ENCODE measurements at regions not wholly inside any gene's neighbourhood (a gene's known extent, or its start where the extent isn't known, plus 50 kb on each side); places are given as distances from the start of the nearest gene placed in this dataset.

DNA sequence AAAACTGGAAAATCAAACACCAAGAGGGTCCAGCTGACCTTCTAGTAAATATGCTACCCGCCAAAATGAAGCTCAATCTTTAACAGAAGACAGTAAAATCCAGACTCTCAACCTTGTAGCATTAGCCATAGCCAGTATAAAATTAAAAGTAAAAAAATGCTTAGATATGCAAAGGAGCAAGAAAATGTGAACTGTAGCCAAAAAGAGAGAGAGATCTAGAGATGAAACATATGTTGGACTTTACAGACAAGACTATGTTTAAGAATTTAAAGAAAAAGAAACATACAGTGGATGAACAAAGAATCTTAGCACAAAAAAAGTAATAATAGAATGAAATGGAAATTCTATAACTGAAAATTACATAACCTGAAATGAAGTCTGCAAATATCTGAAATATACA lies 344.5 kb downstream of the LRATD1 start:
- no peak for DNase-seq (ENCODE audit: low read depth in 1 of 2, low spot score in 1 of 2)
- TF ChIP-seq GABPA (IDR thresholded peaks at IDR 0.05; ENCODE audit: low read depth) (no peak), POLR2AphosphoS5 (IDR thresholded peaks at IDR 0.05; ENCODE audit: low read depth) (no peak)
- TF ChIP-seq, protein P1, sequence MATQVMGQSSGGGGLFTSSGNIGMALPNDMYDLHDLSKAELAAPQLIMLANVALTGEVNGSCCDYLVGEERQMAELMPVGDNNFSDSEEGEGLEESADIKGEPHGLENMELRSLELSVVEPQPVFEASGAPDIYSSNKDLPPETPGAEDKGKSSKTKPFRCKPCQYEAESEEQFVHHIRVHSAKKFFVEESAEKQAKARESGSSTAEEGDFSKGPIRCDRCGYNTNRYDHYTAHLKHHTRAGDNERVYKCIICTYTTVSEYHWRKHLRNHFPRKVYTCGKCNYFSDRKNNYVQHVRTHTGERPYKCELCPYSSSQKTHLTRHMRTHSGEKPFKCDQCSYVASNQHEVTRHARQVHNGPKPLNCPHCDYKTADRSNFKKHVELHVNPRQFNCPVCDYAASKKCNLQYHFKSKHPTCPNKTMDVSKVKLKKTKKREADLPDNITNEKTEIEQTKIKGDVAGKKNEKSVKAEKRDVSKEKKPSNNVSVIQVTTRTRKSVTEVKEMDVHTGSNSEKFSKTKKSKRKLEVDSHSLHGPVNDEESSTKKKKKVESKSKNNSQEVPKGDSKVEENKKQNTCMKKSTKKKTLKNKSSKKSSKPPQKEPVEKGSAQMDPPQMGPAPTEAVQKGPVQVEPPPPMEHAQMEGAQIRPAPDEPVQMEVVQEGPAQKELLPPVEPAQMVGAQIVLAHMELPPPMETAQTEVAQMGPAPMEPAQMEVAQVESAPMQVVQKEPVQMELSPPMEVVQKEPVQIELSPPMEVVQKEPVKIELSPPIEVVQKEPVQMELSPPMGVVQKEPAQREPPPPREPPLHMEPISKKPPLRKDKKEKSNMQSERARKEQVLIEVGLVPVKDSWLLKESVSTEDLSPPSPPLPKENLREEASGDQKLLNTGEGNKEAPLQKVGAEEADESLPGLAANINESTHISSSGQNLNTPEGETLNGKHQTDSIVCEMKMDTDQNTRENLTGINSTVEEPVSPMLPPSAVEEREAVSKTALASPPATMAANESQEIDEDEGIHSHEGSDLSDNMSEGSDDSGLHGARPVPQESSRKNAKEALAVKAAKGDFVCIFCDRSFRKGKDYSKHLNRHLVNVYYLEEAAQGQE (IDR thresholded peaks at IDR 0.05; ENCODE audit: insufficient replicate concordance, low read depth) = no peak
- TF ChIP-seq, protein P2, sequence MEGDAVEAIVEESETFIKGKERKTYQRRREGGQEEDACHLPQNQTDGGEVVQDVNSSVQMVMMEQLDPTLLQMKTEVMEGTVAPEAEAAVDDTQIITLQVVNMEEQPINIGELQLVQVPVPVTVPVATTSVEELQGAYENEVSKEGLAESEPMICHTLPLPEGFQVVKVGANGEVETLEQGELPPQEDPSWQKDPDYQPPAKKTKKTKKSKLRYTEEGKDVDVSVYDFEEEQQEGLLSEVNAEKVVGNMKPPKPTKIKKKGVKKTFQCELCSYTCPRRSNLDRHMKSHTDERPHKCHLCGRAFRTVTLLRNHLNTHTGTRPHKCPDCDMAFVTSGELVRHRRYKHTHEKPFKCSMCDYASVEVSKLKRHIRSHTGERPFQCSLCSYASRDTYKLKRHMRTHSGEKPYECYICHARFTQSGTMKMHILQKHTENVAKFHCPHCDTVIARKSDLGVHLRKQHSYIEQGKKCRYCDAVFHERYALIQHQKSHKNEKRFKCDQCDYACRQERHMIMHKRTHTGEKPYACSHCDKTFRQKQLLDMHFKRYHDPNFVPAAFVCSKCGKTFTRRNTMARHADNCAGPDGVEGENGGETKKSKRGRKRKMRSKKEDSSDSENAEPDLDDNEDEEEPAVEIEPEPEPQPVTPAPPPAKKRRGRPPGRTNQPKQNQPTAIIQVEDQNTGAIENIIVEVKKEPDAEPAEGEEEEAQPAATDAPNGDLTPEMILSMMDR (IDR thresholded peaks at IDR 0.05; ENCODE audit: insufficient read depth, low read length) = no peak
- H3K27ac ChIP-seq (replicated peaks) = no peak overlapping the region

DNA sequence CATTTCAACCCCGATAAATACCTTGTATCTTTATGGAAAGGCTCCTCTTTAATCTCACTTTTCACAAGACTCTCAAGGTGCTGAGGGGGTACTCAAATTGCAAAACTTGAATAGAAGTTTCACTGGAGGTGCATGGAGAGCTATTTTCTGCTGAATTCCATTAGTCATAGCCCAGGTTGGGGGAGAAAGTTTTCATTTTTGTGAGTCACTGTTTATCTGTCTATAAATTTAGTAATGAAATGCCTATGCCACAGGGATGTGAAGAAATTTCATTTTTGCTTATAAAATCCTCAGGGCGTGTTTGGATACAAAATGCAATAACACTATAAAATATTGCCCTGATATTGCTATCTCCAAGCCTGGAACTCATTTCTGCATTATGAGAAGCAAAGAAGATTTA lies 346.3 kb downstream of the LRATD1 start:
- no peak overlapping the region for H3K27ac ChIP-seq (replicated peaks)
- DNase-seq (ENCODE audit: low read depth in 1 of 2, low spot score in 1 of 2) = no peak
- peaks cover 4% of the 10 kb centered on the region for H3K27me3 ChIP-seq (ENCODE audit: insufficient read depth, poor library complexity, severe bottlenecking)
- H3K4me3 ChIP-seq (replicated peaks; ENCODE audit: insufficient read depth, low read length) = no peak overlapping the region
- TF ChIP-seq GABPA (IDR thresholded peaks at IDR 0.05; ENCODE audit: low read depth) (no peak), SPI1 (IDR thresholded peaks at IDR 0.05; ENCODE audit: borderline replicate concordance, low read depth) (no peak), POLR2AphosphoS5 (IDR thresholded peaks at IDR 0.05; ENCODE audit: low read depth) (no peak)
- TF ChIP-seq, protein P1 (IDR thresholded peaks at IDR 0.05; ENCODE audit: insufficient replicate concordance, low read depth) = no peak
- TF ChIP-seq, protein P2 (IDR thresholded peaks at IDR 0.05; ENCODE audit: insufficient read depth, low read length) = no peak

More for the DNA sequence above, 344.5 kb downstream of the LRATD1 start:
- Histone ChIP-seq H3K4me3 (replicated peaks; ENCODE audit: insufficient read depth, low read length) (no peak overlapping the region), H3K27me3 (ENCODE audit: insufficient read depth, poor library complexity, severe bottlenecking) (peaks cover 4% of the 10 kb centered on the region)

DNA sequence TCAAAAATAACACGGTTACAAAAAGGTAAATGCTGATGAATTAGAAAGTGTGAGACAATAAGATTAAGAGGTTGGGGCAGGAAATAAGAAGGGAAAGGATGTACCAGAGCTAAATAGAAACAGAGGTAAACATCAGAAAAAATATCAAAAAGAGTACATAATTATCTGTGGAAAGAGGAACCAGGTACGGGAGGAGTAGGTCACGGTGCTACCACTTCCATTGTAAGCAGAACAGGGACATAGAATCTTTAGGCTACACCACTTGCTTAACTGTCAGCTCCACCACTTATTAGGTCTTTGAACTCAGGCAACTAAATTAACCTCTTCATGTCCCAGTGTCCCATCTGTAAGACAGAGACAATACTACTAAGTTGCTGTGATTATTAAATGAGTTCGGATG lies 350.3 kb downstream of the LRATD1 start:
- Histone ChIP-seq H3K4me3 (replicated peaks; ENCODE audit: insufficient read depth, low read length) (no peak overlapping the region), H3K27me3 (ENCODE audit: insufficient read depth, poor library complexity, severe bottlenecking) (peaks cover 4% of the 10 kb centered on the region), H3K27ac (replicated peaks) (no peak overlapping the region)
- TF ChIP-seq, protein P2 (IDR thresholded peaks at IDR 0.05; ENCODE audit: insufficient read depth, low read length) = no peak
- TF ChIP-seq POLR2AphosphoS5 (IDR thresholded peaks at IDR 0.05; ENCODE audit: low read depth) (no peak), SPI1 (IDR thresholded peaks at IDR 0.05; ENCODE audit: borderline replicate concordance, low read depth) (no peak; the same call in 1 of the 2 replicates), GABPA (IDR thresholded peaks at IDR 0.05; ENCODE audit: low read depth) (no peak)
- TF ChIP-seq, protein P1 (IDR thresholded peaks at IDR 0.05; ENCODE audit: insufficient replicate concordance, low read depth) = no peak
- DNase-seq (ENCODE audit: low read depth in 1 of 2, low spot score in 1 of 2) = no peak

All from HL-60 (cell line).